AG20443 (cell line): ENCODE measurements at regions not wholly inside any gene's neighbourhood (a gene's known extent, or its start where the extent isn't known, plus 50 kb on each side); places are given as distances from the start of the nearest gene placed in this dataset.

ENCODE experiments used
- DNase-seq: peaks from one replicate; pipeline ENCODE4 v3.0.0; 2012; ENCODE audit warnings: low spot score, mixed read lengths

DNA sequence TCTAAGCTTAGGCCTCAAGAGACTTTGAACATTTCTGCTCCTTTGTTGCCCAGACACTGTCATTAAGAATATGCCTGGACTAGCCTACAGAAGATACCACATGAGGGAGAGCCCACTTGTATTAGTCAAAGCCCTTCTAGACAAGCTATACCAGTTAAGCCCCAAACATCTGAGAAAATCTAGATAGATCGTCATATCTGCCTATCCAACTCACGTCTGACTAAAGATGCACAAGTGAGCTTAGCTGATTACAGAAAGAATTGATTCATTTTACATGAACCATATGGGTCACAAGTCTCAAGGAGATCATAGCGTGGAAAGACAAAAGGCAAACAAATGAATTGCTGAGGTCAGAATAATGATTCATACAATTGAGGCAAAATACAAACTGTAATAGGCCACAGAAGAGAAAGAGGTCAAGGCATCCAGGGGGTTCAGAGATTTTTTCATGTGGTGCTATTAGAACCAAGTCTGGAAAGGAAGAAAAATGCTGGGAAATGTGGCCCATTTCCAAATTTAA is 1155.5 kb upstream of the TENM4 start:
- DNase-seq: no peak

DNA sequence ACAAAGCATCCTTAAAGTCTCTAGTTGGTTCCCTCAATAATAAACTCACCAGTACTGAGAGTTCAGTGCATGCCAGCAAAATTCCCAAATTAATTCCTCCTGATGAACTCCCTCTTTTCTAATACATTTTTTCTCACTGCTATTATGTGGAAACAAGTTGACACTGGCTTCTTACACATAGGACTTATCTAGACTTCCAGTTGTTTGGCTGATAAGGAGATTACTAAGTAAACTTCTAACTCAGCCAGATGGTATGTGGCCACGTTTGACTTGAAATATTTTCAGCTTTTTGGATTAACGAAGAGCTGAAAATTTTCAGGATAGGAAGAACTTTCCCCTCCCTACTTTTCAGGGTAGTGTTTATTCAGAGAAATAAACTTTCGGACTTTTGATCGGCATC is 1154.2 kb upstream of the TENM4 start:
- DNase-seq: no peak

DNA sequence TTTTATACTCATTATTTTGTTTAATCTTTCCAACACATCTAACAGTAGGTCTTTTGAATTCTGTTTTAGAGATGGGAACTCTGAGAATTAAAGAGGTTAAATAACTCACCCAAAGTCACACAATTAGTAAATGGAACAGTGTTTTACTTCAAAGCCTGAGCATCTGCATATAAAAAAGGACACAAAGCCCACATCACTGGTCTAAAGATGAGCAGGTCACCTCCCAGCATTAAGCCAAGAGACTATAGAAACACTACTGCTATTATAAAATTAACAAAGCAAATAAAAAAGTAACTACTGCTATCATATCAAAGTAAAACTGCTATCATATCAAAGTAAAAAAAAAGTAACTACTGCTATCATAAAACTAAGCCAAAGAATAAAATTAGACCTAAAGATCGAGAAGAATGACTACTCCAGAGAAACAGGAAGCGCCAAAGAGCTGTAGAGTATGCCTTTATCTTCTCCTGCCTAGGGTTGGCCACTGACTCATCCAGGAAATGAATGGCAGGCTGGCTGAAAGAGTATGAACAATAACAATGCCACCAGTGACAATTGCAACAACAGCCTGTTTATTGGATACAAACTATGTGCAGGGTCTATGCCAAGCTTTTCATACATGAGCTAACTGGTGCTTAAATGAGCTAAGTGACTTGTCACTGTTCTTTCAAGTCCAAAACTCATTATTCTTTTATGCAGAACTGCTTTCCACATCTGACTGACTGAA is 1153.0 kb upstream of the TENM4 start:
- DNase-seq: no peak

DNA sequence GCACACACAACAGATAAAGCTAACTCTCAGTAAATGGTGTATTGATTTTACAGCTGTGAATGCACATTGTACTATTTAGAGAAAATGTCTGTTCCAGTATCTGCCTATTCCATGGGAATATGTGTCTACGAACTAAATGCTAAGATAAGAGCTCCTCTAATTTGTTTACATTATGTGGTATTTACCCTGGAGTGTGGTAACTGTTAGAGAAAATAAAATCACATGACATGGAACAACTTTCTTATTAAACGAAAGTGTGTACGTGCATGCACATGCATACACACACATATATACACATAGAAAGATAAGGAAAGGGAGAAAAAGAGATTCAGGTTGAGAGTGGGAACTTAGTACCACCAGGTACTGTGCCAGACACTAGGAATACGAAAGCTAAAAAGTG is 1151.7 kb upstream of the TENM4 start:
- DNase-seq: no peak

DNA sequence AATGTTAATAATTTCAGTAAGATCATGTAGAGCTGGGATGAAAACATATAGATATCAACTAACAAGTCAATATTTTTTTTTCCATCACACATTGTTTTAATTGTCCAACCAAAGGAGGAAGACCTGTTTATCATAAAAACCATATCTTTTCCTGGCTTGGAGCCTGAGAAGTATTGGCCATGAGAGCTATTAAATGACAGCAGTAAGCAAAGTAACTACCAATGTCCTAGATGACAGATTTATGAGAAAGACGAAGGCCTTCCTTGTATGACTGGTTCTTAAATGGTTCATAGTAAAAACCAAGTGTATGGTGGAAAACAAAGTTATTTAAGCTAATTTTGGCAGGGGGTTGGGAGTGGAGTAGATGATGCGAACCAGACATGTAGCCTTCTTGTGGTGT is 1147.1 kb upstream of the TENM4 start:
- no peak for DNase-seq

DNA sequence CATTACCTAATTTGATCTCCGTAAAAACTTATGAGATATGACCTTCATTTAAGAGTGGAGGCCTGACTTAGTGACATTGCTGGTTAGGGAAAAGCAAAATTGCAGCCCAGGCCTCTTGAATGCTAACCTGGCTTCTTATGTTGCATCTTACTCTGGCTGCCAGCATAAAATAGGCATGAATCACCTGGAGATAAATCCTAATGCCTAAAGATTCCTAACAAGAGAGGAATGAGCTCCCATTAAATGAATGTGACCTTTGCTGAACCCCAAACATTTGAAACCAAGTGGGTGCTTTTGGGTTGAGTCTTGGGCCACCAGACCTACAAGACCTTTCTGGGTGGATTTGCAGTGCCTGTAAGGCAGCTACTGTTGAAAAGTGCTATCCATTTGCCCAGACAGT is 1145.6 kb upstream of the TENM4 start:
- DNase-seq: no peak

DNA sequence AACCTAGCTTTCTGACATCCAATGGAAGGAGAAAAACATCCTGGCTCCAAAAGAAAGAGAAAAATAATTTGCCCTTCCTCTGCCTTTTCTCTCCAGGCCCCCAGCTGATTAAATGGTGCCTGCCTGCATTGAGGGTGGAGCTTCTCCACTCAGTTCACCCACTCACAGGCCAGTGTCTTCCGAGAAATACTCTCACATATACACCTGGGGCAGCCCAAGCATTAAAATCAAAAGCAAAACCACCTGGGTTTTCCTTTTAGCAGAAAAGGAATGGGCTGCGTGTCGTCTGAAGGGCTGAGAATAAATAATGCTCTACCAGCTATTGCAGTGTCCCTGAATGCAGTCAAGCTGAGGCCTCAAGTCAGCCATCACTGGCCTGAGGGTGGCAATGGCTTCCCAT is 1143.8 kb upstream of the TENM4 start:
- no peak for DNase-seq

DNA sequence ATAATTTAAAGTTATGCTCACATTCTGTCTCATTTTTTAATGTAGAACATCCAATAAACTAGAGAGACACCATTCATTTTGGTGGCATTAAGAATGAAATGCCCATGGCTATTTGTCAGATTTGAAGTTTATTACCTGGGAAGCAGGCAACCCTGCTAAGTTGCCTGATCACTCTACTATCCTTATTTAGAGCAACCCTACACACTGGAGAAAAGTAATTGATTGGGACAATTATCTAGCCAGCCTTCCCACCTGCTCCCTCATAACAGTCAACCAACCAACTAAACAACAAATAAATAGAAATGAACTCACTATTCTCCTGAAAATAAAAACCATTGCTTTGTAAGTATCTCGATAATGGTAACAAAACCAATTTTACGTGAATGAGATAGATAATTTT is 1129.0 kb upstream of the TENM4 start:
- DNase-seq: no peak

DNA sequence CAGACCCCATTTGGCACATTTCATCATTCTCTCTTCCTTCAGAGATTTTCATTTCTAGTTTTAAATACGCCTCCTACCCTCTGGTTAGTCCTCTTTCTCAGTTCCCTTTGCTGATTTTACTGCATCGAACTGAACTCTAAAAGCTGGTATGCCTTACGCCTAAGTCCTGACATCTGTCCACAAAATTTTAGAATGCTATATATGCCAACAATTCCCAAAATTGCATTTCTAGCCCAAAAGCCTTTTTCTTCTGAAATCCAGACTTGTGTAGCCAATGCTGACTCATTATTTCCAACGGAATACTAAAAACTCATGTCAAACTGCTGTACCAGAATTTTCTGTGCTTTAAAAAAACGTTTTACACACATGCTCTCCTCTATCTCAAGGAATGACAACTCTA is 1124.4 kb upstream of the TENM4 start:
- DNase-seq: no peak

DNA sequence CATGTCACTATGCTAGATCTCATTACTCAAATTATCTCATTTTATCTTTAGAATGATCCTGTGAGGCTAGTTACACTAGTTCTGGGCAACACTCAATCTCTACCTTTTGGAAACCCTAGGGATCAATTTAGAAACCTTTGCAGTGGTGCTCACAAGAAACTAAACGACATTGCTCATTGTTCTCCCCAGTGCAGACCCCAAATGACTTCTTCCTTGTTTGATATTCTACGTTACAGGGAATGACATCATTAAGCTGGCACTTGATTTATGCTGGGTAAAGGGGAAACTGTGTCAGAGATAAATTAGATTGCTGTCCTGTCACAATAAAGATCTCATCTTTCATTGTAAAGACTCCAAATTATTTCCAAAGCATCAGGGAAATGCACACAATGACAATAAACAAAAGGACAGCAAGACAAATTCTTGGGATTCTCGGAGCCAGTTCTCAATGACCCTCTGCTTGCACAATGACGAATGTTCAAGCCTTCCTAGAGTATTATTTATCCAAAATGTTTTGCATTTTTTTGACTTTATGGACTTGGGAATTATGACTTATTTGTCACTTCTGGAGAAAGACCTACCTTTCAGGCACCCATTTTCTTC is 1121.8 kb upstream of the TENM4 start:
- no peak for DNase-seq

DNA sequence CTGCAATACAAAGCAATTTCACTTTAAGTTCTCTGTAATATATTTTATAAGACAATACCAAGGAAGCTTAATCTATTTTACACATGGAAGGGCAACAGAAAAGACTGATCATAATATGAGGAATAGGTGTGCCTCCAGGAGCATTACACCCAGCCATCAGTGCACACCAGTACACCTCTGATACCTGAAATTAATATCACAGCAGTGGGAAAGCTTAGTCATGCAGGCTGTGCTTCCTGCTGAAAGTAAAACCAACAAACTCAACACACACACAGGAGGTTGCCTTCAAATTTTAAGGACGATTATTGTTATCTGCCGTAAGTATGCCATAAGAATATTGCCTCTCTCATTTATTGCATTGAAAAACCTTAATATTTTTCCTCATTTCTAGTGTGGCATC is 1119.1 kb upstream of the TENM4 start:
- DNase-seq: no peak

DNA sequence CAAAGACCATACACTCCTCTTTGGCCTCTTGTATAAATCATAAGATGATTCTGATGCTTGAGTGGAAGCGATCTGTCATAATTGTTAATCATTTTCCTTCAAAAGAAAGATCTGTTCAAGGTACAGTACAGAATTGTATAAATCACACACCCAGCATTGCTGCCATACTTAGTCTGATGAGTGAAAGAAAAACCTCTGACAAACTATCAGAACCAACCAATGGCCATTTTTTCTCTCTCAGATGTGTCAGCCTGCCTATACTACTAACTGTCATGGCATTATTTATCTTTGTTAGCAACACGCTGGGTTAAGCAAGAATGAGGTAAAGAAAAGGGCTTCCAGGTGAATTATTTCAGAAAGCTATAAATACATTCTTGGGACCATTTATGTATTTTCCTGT is 1112.7 kb upstream of the TENM4 start:
- DNase-seq: no peak

DNA sequence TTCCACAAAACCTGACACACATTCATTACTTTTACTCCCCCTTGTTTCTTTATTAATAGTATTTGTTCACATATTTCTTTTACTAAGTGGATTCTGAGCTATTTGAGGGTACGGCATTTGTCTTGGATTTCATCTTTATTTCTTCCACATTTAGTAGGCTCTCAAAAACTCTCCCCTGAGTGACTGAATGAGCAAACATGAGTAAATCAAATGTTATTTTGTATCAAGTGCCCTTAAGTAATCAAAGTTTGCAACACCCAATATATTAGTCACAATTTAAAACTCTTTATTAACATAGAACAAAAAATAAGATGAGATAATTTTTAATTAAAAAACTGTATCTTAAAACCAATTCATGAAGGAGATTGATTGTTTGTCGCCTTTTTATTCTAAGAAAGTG is 1101.9 kb upstream of the TENM4 start:
- no peak for DNase-seq

DNA sequence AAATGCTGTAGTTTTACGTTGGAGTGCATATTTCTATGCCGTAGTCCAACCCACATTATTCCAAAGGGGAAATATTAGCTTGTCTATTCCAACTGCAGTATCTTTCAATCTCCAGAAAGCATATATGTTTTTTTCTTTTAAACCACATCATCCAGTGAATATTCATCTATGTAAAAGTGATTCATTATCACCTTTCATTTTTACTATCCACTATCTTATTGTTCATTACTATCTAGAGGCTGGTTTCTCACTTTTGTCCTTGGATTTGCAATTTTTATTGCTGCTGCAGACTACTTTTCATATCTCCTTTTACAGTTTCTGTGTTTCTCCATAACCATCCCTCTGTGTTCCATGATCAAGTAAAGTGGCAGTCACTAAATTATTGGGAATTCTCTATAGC is 1097.2 kb upstream of the TENM4 start:
- no peak for DNase-seq

DNA sequence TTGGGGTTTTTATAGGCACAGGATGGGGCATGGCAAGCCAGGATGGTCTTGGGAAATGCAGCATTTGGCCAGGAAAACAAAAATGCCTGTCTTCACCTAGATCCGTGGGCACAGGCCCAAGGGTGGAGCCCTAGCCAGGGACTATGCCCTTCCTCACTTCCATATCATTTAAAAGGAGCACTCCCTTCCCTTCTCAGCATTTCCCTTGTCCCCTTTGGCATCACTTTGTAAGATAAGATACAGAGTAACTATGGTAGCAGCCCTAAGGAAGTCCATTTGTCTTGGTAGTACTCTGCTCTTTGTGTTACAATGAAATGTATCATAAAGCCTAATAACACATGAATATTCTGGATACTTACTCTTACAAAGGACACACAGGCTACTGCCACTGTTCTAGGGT is 1092.6 kb upstream of the TENM4 start:
- DNase-seq: no peak

DNA sequence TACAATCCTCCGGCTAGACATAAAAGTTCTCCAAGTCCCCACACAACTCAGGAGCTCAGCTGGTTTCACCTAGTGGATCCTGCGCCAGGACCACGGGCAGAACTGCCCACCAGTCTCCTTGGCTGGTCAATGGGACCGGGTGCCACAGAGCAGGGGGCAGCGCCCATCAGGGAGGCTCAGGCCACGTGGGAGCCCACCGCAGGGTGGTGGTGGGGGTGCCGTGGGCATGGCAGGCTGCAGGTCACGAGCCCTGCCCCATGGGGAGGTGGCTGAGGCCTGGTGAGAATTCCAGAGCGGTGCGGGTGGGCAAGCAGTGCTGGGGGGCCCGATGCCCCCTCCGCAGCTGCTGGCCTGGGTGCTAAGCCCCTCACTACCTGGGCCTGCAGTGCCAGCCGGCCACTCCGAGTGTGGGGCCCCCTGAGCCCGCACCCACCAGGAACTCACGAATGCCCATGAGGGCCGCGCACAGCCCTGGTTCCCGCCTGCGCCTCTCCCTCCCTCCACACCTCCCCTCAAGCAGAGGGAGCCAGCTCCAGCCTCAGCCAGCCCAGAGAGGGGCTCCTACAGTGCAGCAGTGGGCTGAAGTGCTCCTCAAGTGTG is 1091.9 kb upstream of the TENM4 start:
- no peak for DNase-seq

DNA sequence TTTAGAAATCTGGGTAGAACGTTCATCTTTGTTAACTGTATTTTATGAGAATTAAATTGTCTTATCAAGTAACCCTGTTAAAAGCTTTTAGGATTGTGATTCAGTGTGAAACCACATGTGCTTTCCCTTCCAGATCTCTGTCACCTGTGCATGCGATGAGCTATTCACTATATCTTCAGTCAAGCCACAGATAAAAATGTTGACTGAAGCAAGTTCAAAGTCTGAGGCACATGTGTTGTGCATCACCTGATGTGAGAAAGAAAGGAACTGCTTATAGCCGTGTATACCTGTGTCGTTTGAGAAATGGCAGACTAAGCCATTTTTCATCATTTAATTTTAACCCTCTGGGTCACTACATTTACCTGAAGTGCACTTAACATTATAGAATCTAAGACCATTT is 1088.9 kb upstream of the TENM4 start:
- DNase-seq: no peak

DNA sequence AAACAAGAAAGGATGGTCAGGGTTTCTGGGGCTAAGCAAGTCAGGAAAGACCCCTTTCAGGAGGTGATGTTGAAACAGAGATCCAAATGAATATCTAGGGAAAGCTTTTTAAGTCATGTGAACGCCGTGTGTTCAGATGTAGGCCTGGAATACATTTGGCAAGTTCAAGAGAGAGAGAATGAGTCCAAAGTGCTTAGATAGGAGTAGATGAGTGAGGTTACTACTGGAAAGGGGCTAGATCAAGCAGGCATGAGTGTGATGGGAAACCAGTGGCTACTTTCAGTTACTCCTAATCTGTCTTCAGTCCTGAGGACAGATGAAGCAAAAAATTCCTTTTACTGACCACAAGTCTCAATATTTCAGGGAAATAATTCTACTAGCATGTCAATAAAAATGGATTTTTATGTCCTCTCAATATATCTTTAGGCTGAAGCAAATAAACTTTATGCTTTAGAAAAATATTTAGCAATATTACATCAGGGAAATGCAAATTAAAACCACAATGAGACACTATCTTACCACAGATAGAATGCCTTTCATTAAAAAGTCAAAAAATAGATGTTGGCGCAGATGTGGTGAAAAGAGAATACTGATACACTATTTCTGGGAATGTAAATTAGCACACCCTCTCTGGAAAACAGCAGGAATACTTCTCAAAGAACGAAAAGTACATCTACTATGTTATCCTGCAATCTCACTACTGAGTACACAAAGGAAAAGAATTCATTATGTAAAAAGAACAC is 1085.0 kb upstream of the TENM4 start:
- no peak for DNase-seq

DNA sequence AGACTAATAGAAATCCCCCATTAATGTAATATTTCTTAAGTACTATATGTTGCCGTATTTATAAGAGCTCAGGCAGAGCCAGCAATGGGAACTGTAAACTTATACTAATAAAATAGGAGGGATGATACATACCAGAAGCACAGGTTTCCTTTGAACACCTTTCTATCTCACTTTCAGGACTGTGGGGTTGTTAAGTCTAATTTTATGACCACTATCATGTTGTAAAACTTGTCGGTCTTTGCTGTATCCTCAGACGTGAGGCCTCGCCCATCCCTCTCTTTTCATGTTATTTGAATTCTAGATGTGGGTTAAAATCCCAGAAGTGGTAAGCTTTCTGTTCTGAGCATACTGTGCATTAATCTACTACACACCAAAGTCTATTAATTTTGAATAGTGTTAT is 1083.5 kb upstream of the TENM4 start:
- DNase-seq: no peak

DNA sequence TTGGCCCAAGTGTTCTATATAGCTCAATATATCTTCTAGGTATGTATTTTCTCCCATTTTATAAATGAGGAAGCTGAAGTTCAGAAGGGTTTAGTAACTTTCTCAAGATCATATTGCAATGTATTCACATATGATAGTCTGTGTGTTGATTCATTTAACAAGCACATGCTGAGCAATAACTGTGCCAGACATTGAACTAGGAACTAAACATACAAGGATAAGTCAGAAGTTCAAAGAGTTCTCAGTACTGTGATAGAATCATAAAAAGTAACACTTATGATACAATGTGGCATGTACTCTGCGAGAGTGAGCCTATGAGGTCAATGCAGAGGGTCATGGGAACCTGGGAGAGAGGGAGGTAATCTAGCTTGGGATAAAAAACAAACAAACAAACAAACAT is 1082.2 kb upstream of the TENM4 start:
- DNase-seq: no peak

DNA sequence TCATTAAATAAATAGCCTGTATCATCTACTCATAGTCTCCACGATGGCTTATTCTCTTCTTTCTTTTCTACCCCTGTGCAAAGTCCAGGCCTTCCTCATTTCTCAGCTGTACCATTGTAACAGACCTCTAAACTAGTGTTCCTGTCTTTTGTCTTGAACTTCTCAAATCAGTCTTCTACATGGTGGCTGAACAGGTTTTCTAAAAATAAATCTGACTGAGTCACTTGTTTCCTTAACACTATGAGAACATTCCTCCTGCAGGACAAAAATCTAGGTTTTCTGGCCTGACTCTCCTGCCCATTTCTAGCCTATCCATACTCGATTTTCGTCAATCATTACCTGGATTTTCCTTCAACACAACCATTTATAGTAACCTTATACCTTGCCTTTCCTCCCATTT is 1080.8 kb upstream of the TENM4 start:
- DNase-seq: no peak

DNA sequence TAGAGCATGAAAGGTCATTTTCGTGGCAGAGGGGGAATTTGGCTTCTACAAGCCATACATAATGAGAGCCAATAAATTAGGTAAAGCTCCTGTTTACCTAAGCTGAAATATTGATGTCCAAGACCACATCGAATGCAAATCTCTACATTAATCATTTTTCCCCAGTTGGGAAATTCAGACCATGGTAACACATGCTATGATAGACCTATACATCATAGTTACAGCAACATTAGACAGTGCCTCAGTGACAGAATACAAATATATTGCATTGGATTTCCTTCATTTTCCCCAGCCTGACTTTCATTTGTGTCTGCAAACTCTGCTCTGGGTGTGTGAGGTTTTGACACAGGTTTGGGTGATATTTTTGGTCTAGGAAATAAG is 1079.7 kb upstream of the TENM4 start:
- DNase-seq: no peak
